ENCODE measurements at regions not wholly inside any gene's neighbourhood (a gene's known extent, or its start where the extent isn't known, plus 50 kb on each side); places are given as distances from the start of the nearest gene placed in this dataset.

DNA sequence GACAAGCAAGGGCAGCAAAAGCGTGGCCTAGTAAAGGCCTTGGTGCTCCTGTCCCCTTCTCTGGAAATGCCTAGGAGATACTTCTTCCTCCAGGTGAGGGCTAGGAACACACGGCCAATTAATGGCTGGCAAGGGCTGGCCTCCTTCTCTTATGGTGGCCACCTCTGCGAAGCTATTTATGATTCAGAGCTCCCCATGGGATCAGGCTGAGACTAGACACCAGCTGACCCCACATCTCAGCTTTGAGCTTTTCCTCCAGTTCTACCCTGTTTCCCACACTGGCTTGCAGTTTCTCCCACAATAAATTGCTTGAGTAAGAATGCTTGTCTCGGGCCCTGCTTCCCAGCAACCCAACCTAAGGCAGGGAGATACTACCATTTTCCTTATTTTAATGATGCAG lies 53.7 kb downstream of the CAMK2N1 start:
- Histone ChIP-seq H3K27me3 (replicated peaks in 2 of 5; ENCODE audit: control insufficient read depth in 4 of 5, insufficient read depth in 5 of 5, low read length in 4 of 5) (peaks cover 2 to 66% (median 14%) of the 10 kb centered on the region in 5 experiments), H3K4me3 (ENCODE audit: control insufficient read depth in 1 of 7, extremely low read depth in 1 of 7, insufficient read depth in 4 of 7, low read depth in 2 of 7, low read length in 6 of 7) (no peak overlapping the region), H3K27ac (ENCODE audit: insufficient read depth in 1 of 2, low read depth in 1 of 2, low read length in 2 of 2, poor library complexity in 1 of 2, severe bottlenecking in 2 of 2) (no peak overlapping the region), H3K36me3 (ENCODE audit: control insufficient read depth in 4 of 4, insufficient read depth in 4 of 4, low read length in 3 of 4) (no peaks in the 10 kb centered on the region), H3K4me1 (ENCODE audit: control extremely low read depth in 1 of 4, control insufficient read depth in 4 of 4, insufficient read depth in 4 of 4, low read length in 3 of 4) (no peaks in the 10 kb centered on the region), H3K9me3 (ENCODE audit: control extremely low read depth in 1 of 5, control insufficient read depth in 4 of 5, insufficient read depth in 2 of 5, low read depth in 1 of 5, low read length in 4 of 5) (no peaks in the 10 kb centered on the region)
- POLR2A ChIA-PET: no interaction called here
- DNase-seq: no peak
- 98% methylated on average over 4 of the region's 4 CpGs for WGBS (ENCODE audit: insufficient coverage)
- CTCF ChIA-PET: no interaction called here

DNA sequence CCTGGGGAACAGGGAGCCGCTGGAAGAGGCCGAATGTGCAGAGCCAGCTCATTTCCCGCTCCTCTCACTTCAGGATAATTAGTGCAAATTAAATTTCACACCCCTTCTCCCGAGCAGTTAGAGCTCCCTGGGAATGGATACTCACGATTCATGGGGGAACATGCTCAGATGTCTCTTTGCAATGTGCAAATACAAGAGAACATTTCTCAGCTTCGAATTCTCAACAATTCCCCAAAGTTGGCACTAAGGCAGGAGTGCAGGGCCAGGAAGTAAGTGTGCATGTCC lies 54.9 kb downstream of the CAMK2N1 start:
- no peaks in the 10 kb centered on the region for H3K36me3 ChIP-seq (ENCODE audit: control insufficient read depth in 4 of 4, insufficient read depth in 4 of 4, low read length in 3 of 4)
- WGBS (ENCODE audit: insufficient coverage): 50% methylated on average over 2 of the region's 6 CpGs
- H3K4me3 ChIP-seq (ENCODE audit: control insufficient read depth in 1 of 7, extremely low read depth in 1 of 7, insufficient read depth in 4 of 7, low read depth in 2 of 7, low read length in 6 of 7): no peak overlapping the region
- DNase-seq: no peak
- no peak overlapping the region for H3K27ac ChIP-seq (ENCODE audit: insufficient read depth in 1 of 2, low read depth in 1 of 2, low read length in 2 of 2, poor library complexity in 1 of 2, severe bottlenecking in 2 of 2)
- CTCF ChIA-PET: interaction anchor here (1.3 to 1.7 kb wide), 2 partner anchors 15 to 20 kb away, joined by 3 to 5 read pairs; no protein-coding TSS in a partner anchor
- H3K9me3 ChIP-seq (ENCODE audit: control extremely low read depth in 1 of 5, control insufficient read depth in 4 of 5, insufficient read depth in 2 of 5, low read depth in 1 of 5, low read length in 4 of 5): no peaks in the 10 kb centered on the region
- no peaks in the 10 kb centered on the region for H3K4me1 ChIP-seq (ENCODE audit: control extremely low read depth in 1 of 4, control insufficient read depth in 4 of 4, insufficient read depth in 4 of 4, low read length in 3 of 4)
- POLR2A ChIA-PET: no interaction called here
- peaks cover 2 to 65% (median 11%) of the 10 kb centered on the region in 5 experiments for H3K27me3 ChIP-seq (replicated peaks in 2 of 5; ENCODE audit: control insufficient read depth in 4 of 5, insufficient read depth in 5 of 5, low read length in 4 of 5)

DNA sequence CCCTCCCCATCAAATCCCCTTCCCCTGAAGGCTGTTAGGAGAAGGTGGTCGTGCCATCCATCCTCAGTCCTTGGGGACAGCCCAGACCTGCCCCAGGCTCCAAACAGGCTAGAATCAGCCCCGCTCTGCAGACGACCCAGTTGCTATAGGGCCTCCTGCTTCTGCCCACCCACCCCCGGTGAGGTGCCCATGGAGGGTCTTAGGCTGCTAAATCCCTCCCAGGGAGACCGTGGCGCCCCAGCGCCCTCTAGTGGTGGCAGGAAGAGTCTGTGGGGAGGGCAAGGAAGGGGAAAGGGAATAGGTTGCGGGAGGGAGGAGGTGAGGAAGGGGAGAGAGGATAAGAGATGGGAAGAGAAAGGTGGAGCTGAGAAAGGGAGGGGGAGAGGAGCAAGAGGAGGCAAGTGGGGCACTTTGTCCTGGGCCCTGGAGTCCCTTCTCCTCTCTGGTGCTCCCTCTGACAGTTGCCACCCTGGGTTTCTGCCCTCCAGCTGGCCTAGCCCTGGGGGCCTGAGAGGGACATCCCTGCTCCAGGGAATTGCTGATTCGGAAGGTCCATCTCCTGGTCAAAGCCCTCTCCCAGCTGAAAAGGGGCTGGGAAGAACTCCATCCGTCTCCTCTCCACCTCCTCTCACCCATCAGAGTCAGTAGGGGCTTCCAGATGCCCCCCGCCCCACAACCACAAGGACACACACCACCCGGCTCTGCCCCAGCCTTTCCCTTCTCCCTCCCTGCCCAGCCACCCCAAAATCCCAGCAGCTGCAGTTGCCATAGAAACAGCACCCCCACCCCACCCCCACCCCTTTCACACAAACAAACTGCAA lies 55.4 kb downstream of the CAMK2N1 start:
- CTCF ChIA-PET: interaction anchor here (1.3 to 1.7 kb wide), 2 partner anchors 16 to 20 kb away, joined by 3 to 5 read pairs; no protein-coding TSS in a partner anchor
- WGBS (ENCODE audit: insufficient coverage): 24% methylated on average over 8 of the region's 12 CpGs
- Histone ChIP-seq H3K27ac (ENCODE audit: insufficient read depth in 1 of 2, low read depth in 1 of 2, low read length in 2 of 2, poor library complexity in 1 of 2, severe bottlenecking in 2 of 2) (no peak overlapping the region), H3K27me3 (replicated peaks in 2 of 5; ENCODE audit: control insufficient read depth in 4 of 5, insufficient read depth in 5 of 5, low read length in 4 of 5) (peaks cover 2 to 60% (median 7%) of the 10 kb centered on the region in 5 experiments), H3K9me3 (ENCODE audit: control extremely low read depth in 1 of 5, control insufficient read depth in 4 of 5, insufficient read depth in 2 of 5, low read depth in 1 of 5, low read length in 4 of 5) (peaks cover 0 to 2% (median 0%) of the 10 kb centered on the region in 5 experiments), H3K4me3 (ENCODE audit: control insufficient read depth in 1 of 7, extremely low read depth in 1 of 7, insufficient read depth in 4 of 7, low read depth in 2 of 7, low read length in 6 of 7) (no peak overlapping the region), H3K4me1 (ENCODE audit: control extremely low read depth in 1 of 4, control insufficient read depth in 4 of 4, insufficient read depth in 4 of 4, low read length in 3 of 4) (no peaks in the 10 kb centered on the region), H3K36me3 (ENCODE audit: control insufficient read depth in 4 of 4, insufficient read depth in 4 of 4, low read length in 3 of 4) (no peaks in the 10 kb centered on the region)
- POLR2A ChIA-PET: no interaction called here
- DNase-seq: peak; percentile 6 to 25 (median 19)

DNA sequence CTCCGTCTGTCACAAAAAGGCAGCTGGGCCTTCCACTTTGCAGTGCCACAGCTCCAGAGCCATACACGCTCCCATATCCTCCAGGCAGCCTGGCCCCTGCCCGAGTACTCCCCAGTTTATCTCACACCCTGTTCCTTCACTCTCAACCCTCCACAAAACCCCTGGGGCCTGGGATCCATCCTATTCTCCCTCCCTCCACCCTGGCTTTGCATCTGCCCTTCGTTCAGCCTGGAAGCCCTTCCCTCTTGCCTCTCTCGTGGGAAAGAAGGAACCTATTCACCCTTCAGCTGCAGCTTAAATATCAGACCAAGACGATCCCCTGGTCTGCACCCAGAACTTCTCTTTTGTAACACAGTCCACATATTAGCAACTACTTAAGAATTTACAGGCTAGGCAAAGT lies 56.7 kb downstream of the CAMK2N1 start:
- H3K27me3 ChIP-seq (replicated peaks in 2 of 5; ENCODE audit: control insufficient read depth in 4 of 5, insufficient read depth in 5 of 5, low read length in 4 of 5): peaks cover 2 to 51% (median 5%) of the 10 kb centered on the region in 5 experiments
- H3K4me1 ChIP-seq (ENCODE audit: control extremely low read depth in 1 of 4, control insufficient read depth in 4 of 4, insufficient read depth in 4 of 4, low read length in 3 of 4): no peaks in the 10 kb centered on the region
- DNase-seq: no peak
- ChIA-PET POLR2A (no interaction called here), CTCF (interaction anchor here (0.8 kb wide), 1 partner anchor 10 kb away, joined by 3 read pairs; no protein-coding TSS in a partner anchor)
- WGBS (ENCODE audit: insufficient coverage): 62% methylated on average over 4 of the region's 6 CpGs
- H3K27ac ChIP-seq (ENCODE audit: insufficient read depth in 1 of 2, low read depth in 1 of 2, low read length in 2 of 2, poor library complexity in 1 of 2, severe bottlenecking in 2 of 2): no peak overlapping the region
- H3K9me3 ChIP-seq (ENCODE audit: control extremely low read depth in 1 of 5, control insufficient read depth in 4 of 5, insufficient read depth in 2 of 5, low read depth in 1 of 5, low read length in 4 of 5): peaks cover 0 to 15% (median 3%) of the 10 kb centered on the region in 5 experiments
- H3K4me3 ChIP-seq (ENCODE audit: control insufficient read depth in 1 of 7, extremely low read depth in 1 of 7, insufficient read depth in 4 of 7, low read depth in 2 of 7, low read length in 6 of 7): no peak overlapping the region
- H3K36me3 ChIP-seq (ENCODE audit: control insufficient read depth in 4 of 4, insufficient read depth in 4 of 4, low read length in 3 of 4): no peaks in the 10 kb centered on the region

DNA sequence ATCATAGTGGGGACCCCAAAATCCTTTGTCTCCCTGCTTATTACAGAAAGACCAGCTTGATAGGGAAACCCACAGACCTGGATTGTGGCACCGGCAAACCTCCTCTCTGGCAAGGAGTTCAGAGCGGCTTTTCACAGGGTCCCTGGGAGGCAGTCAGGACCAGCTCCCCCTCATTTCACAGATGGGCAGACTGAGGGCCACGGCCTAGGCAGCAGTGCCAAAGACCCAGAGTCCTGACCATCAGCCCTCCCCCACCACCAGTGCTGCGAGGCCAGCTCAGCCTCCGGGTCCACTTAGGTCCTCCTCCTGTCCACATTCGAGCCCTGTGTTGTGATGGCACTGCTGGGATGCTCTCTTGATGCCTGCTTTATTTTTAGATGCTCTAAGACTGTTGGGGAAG lies 57.2 kb downstream of the CAMK2N1 start:
- Histone ChIP-seq H3K27ac (ENCODE audit: insufficient read depth in 1 of 2, low read depth in 1 of 2, low read length in 2 of 2, poor library complexity in 1 of 2, severe bottlenecking in 2 of 2) (no peak overlapping the region), H3K27me3 (replicated peaks in 2 of 5; ENCODE audit: control insufficient read depth in 4 of 5, insufficient read depth in 5 of 5, low read length in 4 of 5) (peaks cover 2 to 51% (median 5%) of the 10 kb centered on the region in 5 experiments)

DNA sequence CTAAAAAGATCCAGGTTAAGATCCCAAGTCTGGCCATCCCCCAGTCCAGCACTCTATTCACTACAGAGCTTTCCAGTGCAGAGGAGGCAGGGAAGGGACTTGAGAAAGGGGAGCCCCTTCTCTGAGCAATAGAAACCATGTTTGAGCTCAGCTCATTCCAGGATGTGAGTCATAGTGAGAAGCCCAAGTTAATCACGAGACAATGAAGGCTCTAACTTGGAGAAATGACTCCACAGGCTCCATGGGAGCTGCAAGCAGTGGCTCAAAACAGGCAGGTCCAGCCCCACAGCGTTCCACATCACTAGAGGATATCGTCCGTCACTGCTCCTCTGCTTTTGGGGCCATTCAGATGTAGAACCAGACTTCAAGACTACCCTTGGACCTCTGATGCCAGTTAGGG lies 59.1 kb downstream of the CAMK2N1 start:
- peak; percentile 3 to 22 (median 4) for DNase-seq
- WGBS (ENCODE audit: insufficient coverage): 69% methylated on average over 4 of the region's 4 CpGs
- ChIA-PET POLR2A (interaction anchor here (0.6 kb wide), 1 partner anchor 560 kb away, joined by 3 read pairs; no protein-coding TSS in a partner anchor), CTCF (no interaction called here)
- Histone ChIP-seq H3K36me3 (ENCODE audit: control insufficient read depth in 4 of 4, insufficient read depth in 4 of 4, low read length in 3 of 4) (no peaks in the 10 kb centered on the region), H3K4me1 (ENCODE audit: control extremely low read depth in 1 of 4, control insufficient read depth in 4 of 4, insufficient read depth in 4 of 4, low read length in 3 of 4) (no peaks in the 10 kb centered on the region), H3K4me3 (ENCODE audit: control insufficient read depth in 1 of 7, extremely low read depth in 1 of 7, insufficient read depth in 4 of 7, low read depth in 2 of 7, low read length in 6 of 7) (no peak overlapping the region), H3K27ac (ENCODE audit: insufficient read depth in 1 of 2, low read depth in 1 of 2, low read length in 2 of 2, poor library complexity in 1 of 2, severe bottlenecking in 2 of 2) (no peak overlapping the region), H3K27me3 (replicated peaks in 2 of 5; ENCODE audit: control insufficient read depth in 4 of 5, insufficient read depth in 5 of 5, low read length in 4 of 5) (peaks cover 0 to 38% (median 5%) of the 10 kb centered on the region in 5 experiments), H3K9me3 (ENCODE audit: control extremely low read depth in 1 of 5, control insufficient read depth in 4 of 5, insufficient read depth in 2 of 5, low read depth in 1 of 5, low read length in 4 of 5) (peaks cover 4 to 37% (median 10%) of the 10 kb centered on the region in 5 experiments)

More for the DNA sequence above, 57.2 kb downstream of the CAMK2N1 start:
- H3K36me3 ChIP-seq (ENCODE audit: control insufficient read depth in 4 of 4, insufficient read depth in 4 of 4, low read length in 3 of 4): no peaks in the 10 kb centered on the region
- ChIA-PET CTCF (interaction anchor here (0.8 kb wide), 1 partner anchor 10 kb away, joined by 3 read pairs; no protein-coding TSS in a partner anchor), POLR2A (no interaction called here)
- WGBS (ENCODE audit: insufficient coverage): 94% methylated on average over 6 of the region's 6 CpGs
- DNase-seq: no peak
- H3K4me1 ChIP-seq (ENCODE audit: control extremely low read depth in 1 of 4, control insufficient read depth in 4 of 4, insufficient read depth in 4 of 4, low read length in 3 of 4): no peaks in the 10 kb centered on the region
- no peak overlapping the region for H3K4me3 ChIP-seq (ENCODE audit: control insufficient read depth in 1 of 7, extremely low read depth in 1 of 7, insufficient read depth in 4 of 7, low read depth in 2 of 7, low read length in 6 of 7)
- peaks cover 0 to 19% (median 4%) of the 10 kb centered on the region in 5 experiments for H3K9me3 ChIP-seq (ENCODE audit: control extremely low read depth in 1 of 5, control insufficient read depth in 4 of 5, insufficient read depth in 2 of 5, low read depth in 1 of 5, low read length in 4 of 5)

DNA sequence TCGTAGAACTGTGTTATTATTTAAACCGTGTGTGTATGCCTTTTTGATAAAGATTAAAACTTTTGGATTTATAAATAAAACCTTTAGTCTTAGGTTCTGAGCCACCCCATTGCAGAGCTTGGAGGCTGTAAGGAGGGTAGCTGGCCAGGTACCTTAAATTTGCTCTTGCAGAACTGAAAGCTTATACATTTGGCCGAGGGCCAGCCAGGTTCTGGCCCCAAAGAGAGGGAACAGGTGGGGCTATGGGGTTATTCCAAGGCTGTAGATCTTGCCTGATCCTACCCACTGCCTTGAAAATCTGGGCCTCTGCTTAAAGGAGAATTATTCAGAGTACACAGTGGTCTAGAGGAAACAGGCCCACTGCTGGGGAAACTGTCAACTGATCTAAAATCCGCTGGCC lies 59.6 kb downstream of the CAMK2N1 start:
- no peak for DNase-seq
- Histone ChIP-seq H3K9me3 (ENCODE audit: control extremely low read depth in 1 of 5, control insufficient read depth in 4 of 5, insufficient read depth in 2 of 5, low read depth in 1 of 5, low read length in 4 of 5) (peaks cover 4 to 38% (median 10%) of the 10 kb centered on the region in 5 experiments), H3K4me1 (ENCODE audit: control extremely low read depth in 1 of 4, control insufficient read depth in 4 of 4, insufficient read depth in 4 of 4, low read length in 3 of 4) (no peaks in the 10 kb centered on the region), H3K27me3 (replicated peaks in 2 of 5; ENCODE audit: control insufficient read depth in 4 of 5, insufficient read depth in 5 of 5, low read length in 4 of 5) (peaks cover 0 to 33% (median 2%) of the 10 kb centered on the region in 5 experiments), H3K36me3 (ENCODE audit: control insufficient read depth in 4 of 4, insufficient read depth in 4 of 4, low read length in 3 of 4) (no peaks in the 10 kb centered on the region), H3K27ac (ENCODE audit: insufficient read depth in 1 of 2, low read depth in 1 of 2, low read length in 2 of 2, poor library complexity in 1 of 2, severe bottlenecking in 2 of 2) (no peak overlapping the region), H3K4me3 (ENCODE audit: control insufficient read depth in 1 of 7, extremely low read depth in 1 of 7, insufficient read depth in 4 of 7, low read depth in 2 of 7, low read length in 6 of 7) (no peak overlapping the region)
- 84% methylated on average over 3 of the region's 4 CpGs for WGBS (ENCODE audit: insufficient coverage)
- POLR2A ChIA-PET: no interaction called here
- CTCF ChIA-PET: no interaction called here

All from common myeloid progenitor, CD34-positive (primary cell).